AG20443 (cell line): ENCODE measurements at regions not wholly inside any gene's neighbourhood (a gene's known extent, or its start where the extent isn't known, plus 50 kb on each side); places are given as distances from the start of the nearest gene placed in this dataset.

Source experiments
- DNase-seq: peaks from one replicate; pipeline ENCODE4 v3.0.0; 2012; ENCODE audit warnings: low spot score, mixed read lengths

- DNase-seq = no peak
Observed at GRCh38 chr11:69348414-69349235, 54.7 kb downstream of the MYEOV start.

GRCh38 chr11:69350040-69350439 is 56.1 kb downstream of the MYEOV start:
- DNase-seq = no peak

- no peak for DNase-seq
Observed at GRCh38 chr11:69350596-69350995, 56.6 kb downstream of the MYEOV start.

GRCh38 chr11:69351460-69351859 is 57.5 kb downstream of the MYEOV start:
- DNase-seq = peak; percentile 52

GRCh38 chr11:69352166-69352565 is 58.2 kb downstream of the MYEOV start:
- DNase-seq = no peak

- DNase-seq = peak; percentile 76
Observed at GRCh38 chr11:69352715-69353319, 58.9 kb downstream of the MYEOV start.

GRCh38 chr11:69353696-69354544 is 60.0 kb downstream of the MYEOV start:
- no peak for DNase-seq

- DNase-seq = no peak
Observed at GRCh38 chr11:69354545-69354897, 60.6 kb downstream of the MYEOV start.

GRCh38 chr11:69355346-69355940 is 61.5 kb downstream of the MYEOV start:
- peak; percentile 6 for DNase-seq

- no peak for DNase-seq
Observed at GRCh38 chr11:69355959-69356702, 62.2 kb downstream of the MYEOV start.

GRCh38 chr11:69356703-69357457 is 62.9 kb downstream of the MYEOV start:
- DNase-seq = no peak

GRCh38 chr11:69357458-69358397 is 63.8 kb downstream of the MYEOV start:
- no peak for DNase-seq

- DNase-seq = no peak
Observed at GRCh38 chr11:69358398-69359020, 64.6 kb downstream of the MYEOV start.

GRCh38 chr11:69359735-69360480 is 66.0 kb downstream of the MYEOV start:
- no peak for DNase-seq

- DNase-seq = no peak
Observed at GRCh38 chr11:69360606-69361005, 66.7 kb downstream of the MYEOV start.

- DNase-seq = no peak
Observed at GRCh38 chr11:69361048-69361447, 67.1 kb downstream of the MYEOV start.

- DNase-seq = no peak
Observed at GRCh38 chr11:69361466-69361865, 67.5 kb downstream of the MYEOV start.

- DNase-seq = no peak
Observed at GRCh38 chr11:69362315-69362714, 68.4 kb downstream of the MYEOV start.

GRCh38 chr11:69364921-69365320 is 71.0 kb downstream of the MYEOV start:
- DNase-seq = no peak
